Skin epidermis (tissue), 12 donors: ENCODE measurements at regions not wholly inside any gene's neighbourhood (a gene's known extent, or its start where the extent isn't known, plus 50 kb on each side); places are given as distances from the start of the nearest gene placed in this dataset.

Source experiments
- H3K27ac ChIP-seq, 21 experiments: fragments of 200-600 bp; sonication (generic) in 11 of 21; one replicate each; pipeline ENCODE4 v1.5.0; 2020; ENCODE audit warnings: mild to moderate bottlenecking in 3 of 21, inconsistent platforms in 2 of 21, moderate library complexity in 2 of 21
- H3K4me3 ChIP-seq, 7 experiments: fragments of 200-600 bp; sonication (generic) in 2 of 7; one replicate each; pipeline ENCODE4 v1.5.0; 2020; ENCODE audit warnings: inconsistent platforms in 2 of 7, mild to moderate bottlenecking in 2 of 7, moderate library complexity in 1 of 7

DNA sequence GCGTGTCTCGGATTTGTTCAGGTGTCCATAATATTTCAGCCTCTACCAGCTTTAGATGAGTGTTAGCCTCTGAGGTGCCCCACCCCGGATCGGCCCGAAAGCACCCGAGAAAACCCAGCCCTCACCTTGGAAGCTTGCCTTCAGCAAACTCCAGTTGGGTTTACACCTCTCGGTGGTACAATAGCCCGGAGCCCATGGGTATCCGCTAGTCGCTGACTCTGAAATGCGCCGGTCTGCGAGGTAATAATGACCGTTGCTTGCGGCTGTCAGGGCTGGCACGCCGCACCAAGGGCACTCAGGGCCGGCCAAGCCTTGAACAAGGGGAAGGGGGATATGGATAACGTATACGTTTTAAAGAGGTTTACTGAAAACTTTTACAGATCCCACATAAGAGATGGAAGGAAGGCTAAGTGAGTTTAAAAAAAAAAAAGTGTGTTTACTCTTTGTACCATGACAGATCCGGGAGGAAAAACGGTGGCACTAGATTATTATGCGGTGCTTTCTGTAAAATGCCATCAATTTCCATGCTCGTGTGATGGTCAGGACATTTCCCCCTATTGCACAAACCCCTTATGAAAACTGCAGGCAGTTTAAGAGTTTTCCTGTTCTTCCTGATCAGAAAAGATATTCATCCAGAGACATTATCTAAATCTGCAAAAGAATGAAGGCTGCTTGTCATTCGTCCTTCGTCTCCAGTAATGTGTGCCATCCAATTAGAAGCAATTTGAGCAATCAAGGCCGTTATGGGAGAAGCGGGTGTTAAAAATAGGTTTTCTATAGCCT, 124.2 kb downstream of the TMEM161B start:
- Histone ChIP-seq H3K27ac (no peak overlapping the region), H3K4me3 (peak overlapping the region in 1 of 7 experiments; percentile 48)

DNA sequence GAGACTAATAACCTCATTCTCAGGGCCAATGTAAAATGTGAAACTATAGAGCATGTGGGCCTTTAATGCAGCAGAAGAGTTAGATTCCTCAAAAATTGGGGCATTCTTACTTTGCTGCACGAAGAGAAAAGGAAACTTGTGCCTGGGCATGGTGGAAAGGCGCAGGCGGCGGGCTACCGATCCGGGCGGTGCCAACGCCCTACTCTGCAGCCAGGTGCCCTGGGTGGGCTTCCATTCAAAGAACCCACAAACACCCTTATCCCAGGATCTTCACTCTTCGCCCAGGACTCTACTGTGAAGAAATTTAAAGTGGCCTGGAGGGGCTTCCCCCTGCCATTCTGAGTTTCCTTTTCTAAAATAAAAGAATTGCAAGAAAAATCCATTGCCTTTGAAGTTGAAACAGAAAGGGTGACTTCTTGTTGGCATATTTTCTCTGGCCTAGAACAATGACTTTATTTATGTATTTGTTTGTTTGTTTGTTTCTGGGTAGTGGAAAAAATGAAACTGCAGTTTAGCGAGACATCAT, 124.9 kb downstream of the TMEM161B start:
- Histone ChIP-seq H3K27ac (no peak overlapping the region), H3K4me3 (peak overlapping the region in 3 of 7 experiments; percentile 1 to 48 (median 44))

DNA sequence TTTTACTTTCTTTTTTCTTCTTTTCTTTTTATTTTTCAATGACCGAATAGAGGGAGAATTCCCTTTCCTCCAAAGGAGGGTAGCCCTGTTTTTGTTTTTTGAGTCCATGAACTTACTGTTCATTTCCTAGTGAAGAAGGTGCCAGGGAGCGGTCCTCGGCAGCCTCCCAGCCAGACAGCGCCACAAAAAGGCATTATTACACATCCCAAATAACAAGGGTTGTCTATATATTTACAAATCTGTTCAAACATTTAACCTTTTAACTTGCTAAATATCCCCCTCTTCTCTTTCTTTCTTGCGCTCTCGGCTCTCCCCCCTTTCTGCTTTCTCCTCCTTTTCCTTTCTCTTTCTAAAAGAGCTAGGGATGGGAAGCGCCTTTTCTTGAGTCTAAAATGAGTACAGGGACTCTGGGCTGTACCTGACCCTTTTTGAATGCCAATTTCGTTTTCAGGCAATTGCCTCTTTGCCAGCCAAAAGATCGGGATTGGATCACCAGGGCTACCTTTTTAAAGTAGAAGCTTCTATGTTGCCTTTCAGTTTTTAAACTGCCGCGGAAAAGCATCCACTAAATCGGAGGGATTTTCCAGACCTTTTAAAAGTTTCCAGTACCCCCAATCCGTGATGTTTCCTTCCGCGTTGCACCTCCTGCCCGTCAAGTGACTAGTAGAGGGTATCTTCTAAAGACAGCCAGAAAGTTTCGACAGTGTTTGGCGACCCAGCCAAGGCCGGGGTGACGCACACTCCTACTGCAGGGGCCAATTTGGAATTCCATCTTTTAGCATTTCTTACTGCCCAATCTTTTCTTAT, 125.6 kb downstream of the TMEM161B start:
- Histone ChIP-seq H3K4me3 (peak overlapping the region; percentile 1 to 48 (median 10)), H3K27ac (peak overlapping the region in 4 of 21 experiments; percentile 19 to 44 (median 40))

DNA sequence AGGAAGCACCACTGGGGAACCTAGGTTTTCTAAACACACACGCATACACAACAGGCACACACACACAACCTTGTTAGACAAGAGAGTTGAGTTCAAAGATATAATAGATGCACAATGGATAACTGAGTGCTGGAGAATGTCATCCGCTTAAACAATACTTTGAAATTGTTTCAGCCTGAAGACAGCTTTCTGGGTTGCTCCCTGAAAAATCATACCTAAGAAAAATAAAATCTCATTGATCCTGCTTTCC, 126.1 kb downstream of the TMEM161B start:
- peak overlapping the region in 6 of 7 experiments; percentile 1 to 48 (median 14) for H3K4me3 ChIP-seq
- peak overlapping the region in 3 of 21 experiments; percentile 39 to 44 (median 41) for H3K27ac ChIP-seq

DNA sequence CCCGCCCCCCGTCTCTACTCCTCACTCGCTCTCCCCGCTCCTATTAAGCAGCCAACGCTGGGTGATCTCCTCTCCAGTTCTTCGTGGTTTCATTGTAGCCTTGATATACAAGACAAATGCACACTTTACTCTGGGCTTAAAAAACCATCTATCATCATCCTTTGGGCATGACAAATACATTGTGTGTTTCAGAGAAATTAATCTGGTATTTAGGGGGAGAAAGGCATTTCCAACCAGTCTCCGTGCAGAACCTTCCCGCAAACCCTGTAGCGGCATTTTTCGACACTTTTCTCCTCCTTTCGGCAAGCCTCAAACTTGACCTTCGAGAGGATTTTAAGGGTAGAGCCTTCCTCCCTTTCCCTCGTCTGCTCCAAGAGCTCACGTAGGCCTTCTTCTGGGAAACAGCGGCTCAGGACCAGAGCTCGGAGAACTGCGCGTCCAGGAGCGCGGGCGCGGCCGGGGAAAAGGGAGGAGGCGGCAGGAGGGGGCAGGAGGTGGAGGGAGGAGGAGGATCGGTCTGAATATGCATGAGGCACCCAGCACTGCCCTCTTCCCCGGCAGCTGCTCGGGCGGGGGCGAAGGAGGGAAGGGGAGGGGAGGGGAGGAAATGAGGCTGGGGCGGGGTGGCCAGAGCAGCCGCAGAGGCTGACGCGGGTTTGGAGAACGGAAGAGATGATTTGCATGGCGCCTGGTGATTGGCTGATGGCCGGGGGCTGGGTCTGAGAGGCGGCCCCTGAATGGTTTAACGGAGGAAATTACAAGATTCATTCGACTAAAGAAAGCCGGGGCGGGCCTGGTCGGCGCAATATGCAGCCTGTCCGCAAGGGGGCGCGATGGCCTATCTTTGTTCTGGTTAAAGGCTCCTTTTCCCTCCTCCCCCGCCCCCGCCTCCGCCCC, 127.5 kb downstream of the TMEM161B start:
- Histone ChIP-seq H3K4me3 (peak overlapping the region; percentile 16 to 48 (median 24)), H3K27ac (peak overlapping the region in 5 of 21 experiments; percentile 13 to 48 (median 26))

DNA sequence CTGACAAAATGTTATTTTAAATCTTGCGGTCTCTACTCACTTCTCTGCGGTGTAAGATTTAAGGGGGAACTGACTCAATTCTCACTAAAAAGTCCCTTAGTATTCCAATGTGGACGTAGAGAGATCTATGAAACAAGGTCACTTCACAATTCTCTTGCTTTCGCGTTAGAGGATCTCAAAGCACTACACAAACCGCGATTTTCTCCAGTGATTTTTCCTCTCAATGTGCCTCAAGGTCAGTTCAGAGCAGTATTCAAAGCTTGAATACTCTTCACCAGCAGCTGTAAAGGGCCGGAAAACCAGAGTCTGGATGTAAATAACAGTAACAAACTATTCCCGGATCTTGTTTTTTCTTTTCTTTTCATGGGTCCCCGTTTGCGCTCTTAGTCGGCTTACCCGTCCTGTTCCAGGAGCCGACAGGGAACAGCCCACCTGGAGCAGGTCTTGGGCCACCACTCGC, 128.2 kb downstream of the TMEM161B start:
- Histone ChIP-seq H3K4me3 (peak overlapping the region; percentile 16 to 48 (median 24)), H3K27ac (no peak overlapping the region)

DNA sequence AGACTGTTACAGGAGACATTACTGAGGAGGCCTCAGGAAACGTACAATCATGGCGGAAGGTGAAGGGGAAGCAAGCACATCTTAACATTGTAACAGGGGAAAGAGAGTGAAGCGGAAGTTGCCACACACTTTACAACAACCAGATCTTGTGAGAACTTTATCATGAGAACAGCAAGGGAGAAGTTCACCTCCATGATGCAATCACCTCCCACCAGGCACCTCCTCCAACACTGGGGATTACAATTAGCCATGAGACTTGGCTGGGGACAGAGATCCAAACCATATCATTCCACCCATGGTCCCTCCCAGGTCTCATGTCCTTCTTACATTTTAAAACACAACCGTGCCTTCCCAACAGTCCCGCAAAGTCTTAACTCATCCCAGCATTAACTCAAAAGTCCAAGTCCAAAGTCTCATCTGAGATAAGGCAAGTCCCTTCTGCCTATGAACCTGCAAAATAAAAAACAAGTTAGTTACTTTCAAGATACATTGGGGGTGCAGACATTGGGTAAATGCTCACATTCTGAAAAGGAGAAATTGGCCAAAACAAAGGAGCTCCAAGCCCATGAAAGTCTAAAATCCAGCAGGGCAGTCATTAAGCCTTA, 138.3 kb downstream of the TMEM161B start:
- no peak overlapping the region for H3K4me3 ChIP-seq

DNA sequence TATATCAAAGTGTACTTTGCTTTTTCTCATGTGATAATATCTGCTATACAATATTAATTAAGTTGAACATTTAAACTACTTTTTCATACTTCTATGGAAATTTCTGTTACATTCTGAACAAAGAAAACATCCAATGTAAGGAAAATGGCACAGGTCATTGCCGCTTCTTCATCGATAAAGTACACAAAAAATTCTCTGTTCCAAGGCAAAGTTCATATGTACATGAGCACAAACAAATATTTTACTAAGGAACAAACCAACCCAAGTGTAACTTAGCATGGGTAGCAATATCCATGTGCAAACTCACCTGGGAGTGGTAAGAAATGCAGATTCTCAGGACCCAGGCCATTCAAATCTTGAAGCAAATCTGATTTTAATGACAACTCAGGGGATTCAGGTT, 139.8 kb downstream of the TMEM161B start:
- H3K4me3 ChIP-seq, result no peak overlapping the region
- H3K27ac ChIP-seq, result no peak overlapping the region

More for the DNA sequence above, 138.3 kb downstream of the TMEM161B start:
- H3K27ac ChIP-seq, result no peak overlapping the region

DNA sequence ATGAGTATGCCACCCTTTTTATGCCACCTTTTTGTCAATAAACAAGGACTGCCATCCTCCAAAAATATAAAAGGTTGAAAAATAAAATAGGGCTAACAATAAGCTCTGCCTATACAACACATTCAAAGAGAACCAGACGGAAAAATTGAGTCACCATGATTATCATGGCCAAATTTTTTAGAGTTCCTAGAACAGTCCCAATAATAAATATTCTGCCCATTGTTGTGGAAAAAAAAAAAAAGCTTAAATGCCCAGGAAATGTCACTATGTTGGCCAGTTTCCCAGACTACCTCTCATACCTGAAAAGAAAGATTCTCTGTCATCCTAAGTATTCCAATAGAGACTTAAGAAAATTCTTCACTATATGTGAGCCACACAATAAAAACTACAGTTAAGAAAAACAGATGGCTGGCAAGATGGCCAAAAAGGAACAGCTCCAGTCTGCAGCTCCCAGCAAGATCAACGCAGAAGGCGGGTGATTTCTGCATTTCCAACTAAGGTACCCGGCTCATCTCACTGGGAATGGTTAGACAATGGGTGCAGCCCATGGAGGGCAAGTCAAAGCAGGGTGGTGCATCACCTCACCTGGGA, 149.0 kb downstream of the TMEM161B start:
- H3K4me3 ChIP-seq, result no peak overlapping the region
- H3K27ac ChIP-seq, result no peak overlapping the region

DNA sequence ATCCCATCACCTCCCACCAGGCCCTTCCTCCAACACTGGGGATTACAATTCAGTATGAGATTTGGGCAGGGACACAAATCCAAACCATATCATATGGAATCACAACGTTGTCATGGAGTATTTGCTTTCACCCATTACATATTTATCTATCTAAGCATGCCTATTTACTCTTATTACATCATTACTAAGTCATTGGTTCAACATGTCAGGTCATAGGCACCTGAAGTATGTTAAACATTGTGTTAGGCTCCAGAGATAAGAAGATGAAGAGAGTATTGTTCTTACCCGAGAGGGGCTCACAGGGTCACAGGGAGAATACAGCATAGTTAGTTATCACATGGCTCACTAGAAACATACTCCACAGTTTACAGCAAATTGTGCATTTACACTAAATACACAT, 150.5 kb downstream of the TMEM161B start:
- Histone ChIP-seq H3K4me3 (no peak overlapping the region), H3K27ac (no peak overlapping the region)

DNA sequence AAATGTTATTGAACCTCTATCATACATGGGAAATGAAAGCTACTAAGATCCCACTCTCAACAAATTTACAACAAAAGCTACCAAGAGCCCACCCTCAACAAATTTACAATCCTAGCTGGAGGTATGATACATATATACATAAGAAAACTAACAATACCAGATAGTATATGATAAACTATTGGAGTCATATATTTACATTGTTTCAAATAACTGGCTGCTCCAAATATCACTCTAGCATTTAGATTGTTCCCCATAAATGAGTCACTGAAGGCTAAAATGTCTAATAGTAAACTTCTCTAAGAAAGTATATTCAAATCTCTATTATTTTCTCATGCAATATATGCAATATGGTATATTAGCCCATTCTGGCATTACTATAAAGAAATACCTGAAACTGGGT, 151.1 kb downstream of the TMEM161B start:
- no peak overlapping the region for H3K4me3 ChIP-seq
- no peak overlapping the region for H3K27ac ChIP-seq

DNA sequence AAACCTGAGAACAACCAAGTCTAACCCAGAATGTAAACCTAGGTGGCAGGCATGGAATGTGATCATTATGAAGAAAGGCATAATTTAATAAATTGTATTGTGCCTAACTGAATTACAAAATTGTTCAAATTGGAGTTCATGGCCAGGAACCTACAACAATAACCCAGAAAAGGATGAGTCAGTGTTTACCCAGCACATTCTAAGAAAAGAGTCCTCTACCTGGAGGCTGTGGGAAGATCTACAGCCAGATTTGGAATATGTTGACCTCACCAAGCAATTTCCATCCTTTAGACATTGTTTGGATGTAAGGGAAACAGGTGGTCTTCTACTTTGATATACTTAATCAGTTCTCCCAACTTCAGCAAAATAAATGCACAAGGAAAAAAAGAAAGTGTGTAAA, 152.2 kb downstream of the TMEM161B start:
- no peak overlapping the region for H3K27ac ChIP-seq
- H3K4me3 ChIP-seq, result no peak overlapping the region

DNA sequence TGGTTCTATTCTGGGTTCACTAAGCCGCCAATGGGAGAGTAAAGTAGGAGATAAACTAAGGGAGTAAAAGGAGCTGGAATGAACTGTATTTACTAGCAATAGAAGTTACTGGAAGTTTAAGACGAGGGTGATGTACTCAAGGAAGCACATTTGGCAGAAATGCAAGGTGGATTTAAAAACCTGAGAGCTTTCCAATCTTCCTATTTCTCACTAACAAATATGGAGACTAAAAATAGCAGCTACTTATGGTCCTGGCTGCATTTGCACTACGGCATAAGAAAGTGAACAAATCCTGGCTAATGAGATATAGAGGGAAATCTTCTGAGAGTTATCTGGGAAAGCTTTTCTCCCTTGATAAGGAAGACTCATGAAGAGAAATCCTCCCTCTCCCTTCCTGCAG, 153.4 kb downstream of the TMEM161B start:
- H3K4me3 ChIP-seq, result no peak overlapping the region
- no peak overlapping the region for H3K27ac ChIP-seq

DNA sequence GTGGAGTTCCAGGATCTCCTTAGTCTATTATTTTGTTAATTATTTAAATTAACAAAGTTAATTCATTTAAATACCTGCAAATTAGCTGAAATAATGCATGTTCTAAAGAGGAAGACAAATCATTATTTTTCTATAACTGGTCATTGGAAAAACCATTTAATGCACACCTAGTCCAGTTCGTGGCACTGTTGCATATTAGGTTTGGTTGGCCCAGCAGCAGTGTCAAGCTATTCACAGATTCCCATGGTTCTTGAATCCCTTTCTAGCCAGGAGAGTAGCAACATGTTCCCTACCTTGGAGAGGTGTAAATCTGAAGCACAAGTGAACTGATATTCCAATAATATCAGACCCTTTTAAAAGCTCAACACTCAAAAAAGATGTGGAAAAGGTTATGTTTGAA, 155.2 kb downstream of the TMEM161B start:
- no peak overlapping the region for H3K4me3 ChIP-seq
- no peak overlapping the region for H3K27ac ChIP-seq

DNA sequence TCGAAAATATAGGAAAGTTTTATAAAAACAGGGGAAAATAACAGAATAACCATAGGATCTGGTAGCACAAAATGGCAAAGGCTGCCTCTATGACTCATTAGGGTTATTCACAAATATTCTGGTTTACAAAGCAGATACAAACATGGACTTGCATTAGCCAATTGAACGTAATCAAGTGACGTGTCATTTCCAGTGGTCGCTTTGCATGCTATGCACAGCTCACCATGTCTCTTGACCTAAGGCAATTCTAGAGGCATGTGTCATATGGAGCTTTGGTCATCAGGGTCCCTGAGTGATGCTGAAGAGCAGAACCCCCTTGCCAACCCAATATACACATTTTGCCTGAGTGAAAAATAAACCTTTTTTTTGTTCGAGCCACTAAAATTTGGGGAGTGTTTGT, 158.8 kb downstream of the TMEM161B start:
- H3K4me3 ChIP-seq, result no peak overlapping the region

DNA sequence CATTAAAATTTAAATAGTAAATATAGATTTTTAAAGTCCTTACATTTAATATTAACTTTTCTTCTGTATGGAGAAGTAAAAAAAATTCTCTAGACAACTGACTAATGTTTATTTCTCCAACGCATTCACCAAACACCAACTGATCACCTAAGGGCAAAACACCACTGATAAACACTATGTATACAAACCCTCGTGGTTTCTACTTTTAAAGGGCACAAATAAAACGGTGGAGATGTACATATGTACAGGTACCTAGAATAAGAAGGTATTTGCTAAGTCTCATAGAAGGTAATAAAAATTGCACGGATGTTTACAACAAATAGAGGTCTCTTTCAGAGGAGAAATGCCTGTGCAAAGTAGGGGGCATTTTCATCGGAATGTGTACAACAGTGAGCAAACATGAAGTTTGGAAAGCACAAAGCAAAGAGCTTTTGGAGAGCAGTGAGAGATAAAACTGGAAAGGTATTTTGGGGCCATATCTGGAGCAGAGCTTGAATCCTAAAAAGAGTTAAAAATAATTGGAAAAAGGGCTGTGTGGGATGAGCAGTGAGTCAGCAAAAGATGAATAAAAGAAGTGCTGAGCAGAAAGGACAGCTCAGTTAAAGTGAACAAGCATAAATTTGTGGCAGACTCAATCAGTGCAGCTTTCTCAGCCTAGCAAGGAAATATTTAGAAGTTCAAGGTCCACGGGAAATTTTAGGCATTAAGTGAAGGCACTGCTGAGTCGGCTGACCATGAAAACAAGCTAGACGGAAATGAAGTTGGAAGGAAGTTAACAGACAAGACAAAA, 160.0 kb downstream of the TMEM161B start:
- Histone ChIP-seq H3K27ac (no peak overlapping the region), H3K4me3 (no peak overlapping the region)

More for the DNA sequence above, 158.8 kb downstream of the TMEM161B start:
- H3K27ac ChIP-seq, result no peak overlapping the region

DNA sequence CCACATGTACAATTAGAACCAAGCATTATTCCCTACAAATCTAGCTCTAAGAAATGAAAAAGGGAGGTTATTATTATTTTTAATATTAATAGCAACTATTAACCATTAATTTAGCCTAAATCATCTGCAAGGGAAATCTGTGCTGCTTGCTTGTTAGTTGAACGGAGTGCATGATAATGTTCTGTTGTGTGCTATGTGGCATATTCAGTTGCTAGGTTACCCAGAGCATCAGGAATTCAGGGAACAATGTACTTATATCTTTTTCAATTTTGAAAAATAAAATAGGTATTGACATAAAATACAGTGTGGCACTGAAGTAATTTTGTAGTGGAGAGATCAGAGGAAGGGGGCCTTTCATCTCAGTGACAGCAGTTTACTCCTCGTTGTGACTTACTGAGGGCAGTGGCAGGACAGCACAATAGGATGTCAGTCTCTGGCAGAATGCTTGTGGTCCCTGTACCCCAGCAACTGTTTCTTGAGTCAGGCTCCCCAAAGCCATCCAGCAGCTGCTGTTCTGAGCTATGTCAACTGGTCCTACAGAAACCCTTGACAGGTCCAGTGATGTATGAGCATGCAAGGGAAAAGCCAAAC, 173.6 kb downstream of the TMEM161B start:
- Histone ChIP-seq H3K27ac (no peak overlapping the region), H3K4me3 (no peak overlapping the region)

DNA sequence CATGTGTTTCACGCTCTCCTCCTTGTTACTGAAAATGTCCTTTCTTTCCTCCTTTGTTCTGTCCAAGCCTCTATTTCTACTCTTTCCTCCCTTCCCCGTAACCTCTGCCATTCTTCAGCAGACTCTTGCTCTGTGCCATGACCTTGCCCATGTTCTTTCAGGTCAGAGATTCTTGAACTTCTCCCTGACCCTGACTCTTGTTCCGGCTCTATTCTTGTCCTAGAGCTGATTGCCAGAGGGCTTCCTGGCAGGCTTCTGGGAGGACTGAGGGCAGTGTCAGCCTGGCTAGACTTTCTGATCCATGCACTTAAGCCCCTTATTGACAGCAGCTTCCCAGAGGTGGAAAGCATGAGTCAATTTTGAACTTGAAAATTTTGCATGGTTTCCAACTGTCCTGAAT, 174.2 kb downstream of the TMEM161B start:
- no peak overlapping the region for H3K4me3 ChIP-seq
- H3K27ac ChIP-seq, result no peak overlapping the region
